ENCODE measurements at regions not wholly inside any gene's neighbourhood (a gene's known extent, or its start where the extent isn't known, plus 50 kb on each side); places are given as distances from the start of the nearest gene placed in this dataset.
"Not testable (repeated sequence)": the region's sequence is repeated elsewhere in the genome, so short reads cannot be mapped to it uniquely, and the experiment has no call there.

DNA sequence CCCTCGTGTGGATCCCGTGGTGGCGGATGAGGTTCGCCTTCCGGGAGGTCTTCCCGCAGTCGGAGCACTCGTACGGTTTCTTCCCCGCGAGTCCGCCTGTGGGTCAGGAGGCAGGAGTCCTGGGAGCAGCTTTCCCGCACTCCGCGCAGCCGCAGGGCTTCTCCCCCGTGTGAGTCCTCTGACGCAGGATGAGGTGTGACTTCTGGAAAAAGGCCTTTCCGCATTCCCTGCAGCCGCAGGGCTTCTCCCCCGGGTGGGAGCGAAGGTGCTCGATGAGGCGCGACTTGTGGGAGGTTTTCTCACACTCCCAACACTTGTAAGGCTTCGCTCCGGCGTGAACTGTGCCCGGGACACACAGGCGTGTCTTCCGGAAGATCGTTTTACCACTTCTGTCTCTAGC lies 68.8 kb upstream of the WIPI2 start:
- DNase-seq: not testable (repeated sequence)

DNA sequence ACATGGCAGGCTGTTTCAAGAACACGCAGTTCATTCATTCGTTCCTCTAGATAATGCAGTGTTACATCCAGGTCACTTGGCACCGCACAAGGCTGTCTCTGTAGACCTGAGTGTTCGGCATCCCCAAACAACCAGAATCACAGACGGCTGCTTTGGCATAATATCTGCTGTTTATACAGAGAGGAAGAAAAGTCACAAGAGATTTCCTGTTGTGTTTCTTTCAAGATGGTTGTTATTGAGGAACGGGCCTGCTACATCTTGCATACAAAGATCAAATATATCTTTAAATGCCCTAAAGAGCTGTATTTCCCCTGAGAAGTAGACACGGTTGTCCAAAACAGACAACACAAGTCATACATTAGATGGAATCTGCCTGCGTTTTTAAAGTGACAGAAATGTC lies 58.8 kb upstream of the WIPI2 start:
- not testable (repeated sequence) for DNase-seq

DNA sequence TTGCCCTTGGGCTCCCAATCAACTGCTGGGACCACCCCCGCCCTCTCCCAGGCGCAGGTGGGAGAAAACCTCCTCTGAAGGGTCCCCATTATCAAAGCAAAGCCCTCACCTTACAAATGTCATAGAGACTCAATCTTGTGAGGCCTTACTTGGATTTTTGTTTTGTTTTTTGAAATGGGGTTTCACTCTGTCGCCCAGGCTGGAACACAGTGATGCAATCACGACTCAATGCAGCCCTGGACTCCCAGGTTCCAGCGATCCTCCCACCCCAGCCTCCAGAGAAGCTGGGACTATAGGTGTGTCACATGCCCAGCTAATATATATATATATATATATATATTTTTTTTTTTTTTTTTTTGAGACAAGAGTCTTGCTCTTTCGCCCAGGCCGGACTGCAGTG lies 57.5 kb upstream of the WIPI2 start:
- no peak for DNase-seq

DNA sequence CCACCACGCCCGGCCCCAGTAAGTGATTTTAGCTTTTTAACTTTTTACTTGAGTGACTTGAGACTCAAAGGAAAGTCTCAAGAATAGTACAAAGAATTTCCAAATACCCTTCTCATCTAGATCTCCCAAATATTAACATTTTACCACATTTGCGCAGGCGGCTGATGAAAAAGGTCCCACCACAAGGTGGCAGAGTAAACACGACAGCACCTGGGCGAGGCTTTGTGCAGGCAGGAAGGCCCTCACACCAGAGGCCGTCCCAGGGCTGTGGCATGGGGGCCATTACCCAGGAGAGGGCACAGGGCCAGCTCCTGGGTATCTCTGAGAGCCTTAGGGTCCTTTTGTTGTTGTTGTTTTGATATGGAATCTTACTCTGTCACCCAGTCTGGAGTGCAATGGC lies 50.0 kb upstream of the WIPI2 start:
- peak; percentile 17 for DNase-seq
